HPDE6-E6E7 (cell line): ENCODE measurements at regions not wholly inside any gene's neighbourhood (a gene's known extent, or its start where the extent isn't known, plus 50 kb on each side); places are given as distances from the start of the nearest gene placed in this dataset.

Source experiments
- DNase-seq: peaks from one replicate; pipeline ENCODE4 v3.0.0; 2011; ENCODE audit warnings: missing footprints; ENCODE audit errors: extremely low spot score

DNA sequence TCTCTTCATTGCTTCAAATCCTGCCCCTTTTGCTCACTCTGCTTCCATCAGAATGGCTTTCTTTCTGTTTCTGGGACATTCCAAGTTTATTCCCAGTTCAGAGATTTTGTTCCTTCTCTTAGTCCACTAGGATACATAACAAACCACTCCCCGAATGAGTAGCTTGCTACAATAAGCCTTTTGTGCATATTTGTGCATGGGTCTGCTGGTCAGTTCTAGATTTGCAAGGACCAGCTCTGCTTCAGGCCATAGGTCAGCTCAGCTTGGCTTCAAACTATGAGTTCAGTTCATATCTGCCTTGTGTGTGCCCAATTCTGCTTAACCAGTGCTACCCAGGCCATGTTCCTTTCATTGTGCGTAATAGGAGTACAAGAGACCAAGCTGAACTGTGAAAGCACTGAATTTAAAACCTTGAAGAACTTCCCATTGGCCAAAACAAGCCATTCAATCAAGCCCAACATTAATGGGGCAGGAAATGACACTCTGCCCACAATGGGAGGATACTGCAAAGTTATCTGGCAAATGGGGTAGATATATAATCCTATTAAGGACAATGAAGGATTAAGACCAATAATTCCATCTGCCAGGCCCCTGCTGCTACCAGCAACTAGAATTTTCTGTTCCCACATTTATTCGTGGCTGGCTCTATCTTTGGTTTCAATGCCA, 328.8 kb downstream of the PRELID2 start:
- no peak for DNase-seq

DNA sequence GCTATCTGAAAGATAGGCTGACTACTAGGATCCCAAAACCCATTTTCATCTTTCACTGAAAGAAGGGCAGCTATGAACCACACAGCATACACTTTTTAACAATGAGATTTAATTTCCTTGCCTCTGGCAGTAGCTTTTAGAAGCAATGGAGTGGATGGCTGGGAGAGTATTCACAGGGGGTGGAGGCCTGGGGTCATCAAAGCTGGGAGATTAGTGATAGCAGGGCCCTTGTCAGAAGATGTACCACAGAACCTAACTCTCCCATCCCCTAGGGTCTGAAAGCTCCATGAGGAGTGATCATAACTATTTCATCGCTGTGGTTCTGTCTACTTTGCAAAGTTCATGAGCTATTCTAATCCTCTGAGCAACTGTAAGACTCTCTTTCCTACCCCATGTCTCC, 332.2 kb downstream of the PRELID2 start:
- DNase-seq, result no peak

DNA sequence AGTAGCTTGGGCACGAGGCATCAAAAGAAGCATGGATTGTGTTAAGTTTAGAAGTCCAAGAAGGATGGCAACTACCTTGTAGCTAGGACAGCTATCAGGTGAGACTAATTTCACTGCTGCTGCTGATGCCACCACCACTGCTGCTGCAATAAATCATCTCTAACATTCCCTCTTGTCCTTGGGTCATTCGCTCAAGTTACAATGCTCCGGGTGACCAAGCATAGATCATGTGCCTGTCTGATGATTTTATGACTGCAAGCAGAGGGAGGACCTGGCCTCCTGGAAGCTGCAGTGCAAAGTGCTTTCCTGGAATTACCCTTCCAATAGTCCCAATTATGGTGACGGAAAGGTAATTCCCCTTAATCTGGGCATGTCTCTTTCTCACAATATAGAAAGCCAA, 334.4 kb downstream of the PRELID2 start:
- DNase-seq, result no peak

DNA sequence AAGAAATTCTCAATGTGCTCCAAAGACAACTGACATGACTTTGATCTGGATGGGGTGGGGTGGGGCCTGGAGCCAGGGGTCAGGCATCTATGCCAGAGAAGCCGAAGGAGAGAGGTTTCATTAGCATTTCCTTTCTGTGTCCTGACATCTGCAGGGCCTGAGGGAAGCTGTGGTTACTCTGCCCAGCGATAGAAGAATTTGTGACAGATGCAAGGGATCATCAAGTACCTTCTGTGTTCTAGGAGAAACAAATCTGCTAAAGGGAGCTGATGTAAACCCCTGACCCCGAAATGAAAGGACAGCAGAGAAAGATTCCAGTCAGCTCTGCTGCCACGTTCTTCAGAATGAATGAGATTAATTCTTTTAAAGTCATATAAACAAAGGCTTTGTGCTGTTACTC, 335.7 kb downstream of the PRELID2 start:
- no peak for DNase-seq

DNA sequence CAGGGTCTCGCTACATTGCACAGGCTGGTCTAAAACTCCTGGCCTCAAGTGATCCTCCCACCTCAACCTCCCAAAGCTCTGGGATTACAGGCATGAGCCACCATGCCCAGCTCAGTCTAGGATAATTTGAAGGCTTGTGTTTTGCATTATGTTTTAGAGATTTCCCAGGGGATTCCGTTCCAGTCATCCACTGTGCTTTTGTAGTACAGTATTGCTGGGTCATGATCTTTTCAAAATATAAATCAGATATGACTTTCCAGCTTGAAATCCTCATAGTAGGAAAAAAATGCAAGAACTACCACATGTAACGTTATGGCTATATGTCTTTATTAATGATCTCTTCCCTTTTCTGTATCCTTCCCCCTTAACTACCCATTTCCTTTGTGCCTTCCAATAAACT, 338.1 kb downstream of the PRELID2 start:
- DNase-seq, result no peak

DNA sequence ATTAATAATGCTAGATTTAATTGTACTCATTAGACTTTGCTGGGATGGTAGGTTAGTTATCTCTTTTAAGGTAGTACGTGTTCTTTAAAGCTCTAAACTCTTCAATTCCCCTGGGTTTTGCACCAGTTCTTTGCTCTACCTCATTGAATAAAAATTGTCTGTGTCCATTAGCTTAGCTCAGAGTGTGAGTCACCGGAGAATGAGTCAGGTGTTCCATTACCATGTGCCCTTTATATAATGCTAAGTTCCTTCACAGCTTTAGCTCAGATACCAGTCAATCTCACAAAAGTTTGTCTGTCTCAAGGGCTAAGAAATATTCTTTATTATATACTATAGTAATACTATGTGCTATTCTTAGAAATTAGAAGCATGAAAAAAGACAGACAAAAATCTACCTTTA, 339.4 kb downstream of the PRELID2 start:
- peak; percentile 59 for DNase-seq

DNA sequence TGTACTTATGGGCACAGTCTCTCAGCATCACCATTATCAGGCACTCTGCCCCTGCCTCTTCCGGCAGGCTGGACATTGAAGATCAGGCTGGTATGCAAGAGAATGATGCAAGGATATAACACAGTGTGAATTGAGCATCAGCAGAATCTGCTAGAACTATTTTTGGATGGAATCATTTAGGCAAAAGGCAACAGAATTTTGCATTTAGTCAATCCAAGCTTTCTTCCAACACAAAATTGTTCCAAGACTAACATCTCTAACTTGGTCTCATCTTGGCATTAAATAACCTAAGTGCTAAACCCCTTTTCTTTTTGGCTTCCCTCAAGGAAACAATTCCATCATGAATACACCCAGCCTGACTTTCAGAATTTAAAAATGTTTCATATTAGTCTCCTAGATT, 339.9 kb downstream of the PRELID2 start:
- no peak for DNase-seq

DNA sequence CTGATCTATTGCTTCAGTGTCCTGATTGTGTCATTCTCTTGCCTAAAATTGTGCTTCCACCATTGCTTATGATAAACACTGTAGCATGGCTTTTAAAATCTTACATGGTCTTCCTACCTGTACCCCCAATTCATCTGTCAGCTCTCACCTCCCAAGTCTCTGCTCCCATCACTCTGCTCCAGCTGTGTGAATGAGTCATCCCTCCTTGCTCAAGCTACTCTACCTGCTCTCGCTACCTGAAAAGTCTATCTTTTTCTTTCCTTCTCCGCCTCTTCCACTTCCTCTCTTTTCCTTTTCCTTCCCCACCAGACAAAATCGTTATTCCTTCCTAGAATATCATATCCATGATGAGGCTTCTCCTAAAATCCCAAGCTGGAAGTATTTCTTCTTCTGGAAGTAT, 341.7 kb downstream of the PRELID2 start:
- no peak for DNase-seq

DNA sequence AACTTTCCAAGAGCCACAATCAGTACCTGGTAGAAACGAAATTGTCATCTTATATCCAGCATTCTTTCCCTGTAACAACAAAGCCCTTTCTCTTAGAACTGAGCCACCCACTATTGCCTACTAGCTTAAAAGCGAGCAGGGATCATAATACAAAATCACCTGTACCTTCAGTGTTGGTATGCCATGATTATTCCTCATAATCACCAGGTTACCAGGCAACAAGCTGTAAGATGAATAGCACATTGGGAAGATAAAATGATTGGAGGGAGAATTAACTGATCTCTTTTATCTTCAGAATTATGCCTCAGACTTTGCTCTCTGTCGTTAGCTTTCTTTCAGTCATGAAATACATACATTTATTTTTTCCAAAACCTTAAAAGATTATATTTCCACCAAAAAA, 345.6 kb downstream of the PRELID2 start:
- no peak for DNase-seq

DNA sequence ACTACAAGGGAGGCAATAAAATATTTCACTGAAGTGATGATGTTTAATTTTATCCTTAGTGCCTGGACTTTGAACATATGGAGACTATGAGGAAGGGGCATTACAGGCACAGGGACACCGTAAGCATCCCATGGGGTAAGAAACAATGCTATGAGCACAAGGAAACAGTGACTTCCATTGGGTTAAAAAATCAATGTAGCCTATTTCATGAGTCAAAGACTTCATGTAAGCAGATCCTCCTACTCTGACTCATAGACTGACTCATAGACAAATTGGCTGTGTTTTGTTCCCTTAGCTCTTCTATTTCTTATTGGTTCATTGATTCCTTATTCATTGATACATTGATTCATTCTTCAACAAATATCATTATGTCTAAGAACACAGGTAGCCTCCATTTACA, 351.0 kb downstream of the PRELID2 start:
- peak; percentile 61 for DNase-seq

DNA sequence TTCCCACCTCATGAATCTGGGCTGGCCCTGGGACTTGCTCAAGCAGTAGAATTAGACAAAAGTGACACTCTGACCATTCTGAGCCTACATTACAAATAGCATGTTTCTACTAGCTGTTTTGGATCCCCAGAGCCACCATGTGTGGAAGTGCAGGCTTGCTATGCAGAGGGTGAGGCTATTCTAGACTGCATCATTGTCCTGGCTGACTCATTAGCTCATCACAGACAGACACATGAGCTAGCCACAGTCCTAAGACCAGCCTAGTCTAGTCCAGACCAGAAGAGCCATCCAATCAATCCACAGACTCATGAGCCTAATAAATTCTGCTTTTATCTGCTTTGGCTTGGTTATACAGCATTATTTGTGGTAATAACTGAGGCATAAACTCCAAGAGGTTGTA, 351.9 kb downstream of the PRELID2 start:
- DNase-seq, result peak; percentile 45

DNA sequence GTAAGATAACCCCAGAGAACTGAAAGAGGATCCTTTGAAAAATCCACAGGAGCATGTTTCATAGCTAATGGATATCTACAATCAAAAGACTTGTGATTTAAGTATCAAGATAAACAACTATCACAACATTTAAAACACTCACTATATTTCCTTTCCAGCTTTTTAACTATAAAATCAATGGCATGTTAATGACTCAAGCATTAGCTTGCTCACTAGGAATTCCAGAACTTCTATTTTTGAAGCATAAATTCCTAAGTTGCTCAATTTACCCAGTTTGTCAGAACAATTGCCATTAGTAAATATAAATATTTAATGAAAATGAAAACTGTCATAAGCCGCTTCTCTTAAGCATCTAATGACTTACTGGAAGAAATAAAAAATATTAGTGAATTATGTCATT, 355.3 kb downstream of the PRELID2 start:
- DNase-seq, result no peak

DNA sequence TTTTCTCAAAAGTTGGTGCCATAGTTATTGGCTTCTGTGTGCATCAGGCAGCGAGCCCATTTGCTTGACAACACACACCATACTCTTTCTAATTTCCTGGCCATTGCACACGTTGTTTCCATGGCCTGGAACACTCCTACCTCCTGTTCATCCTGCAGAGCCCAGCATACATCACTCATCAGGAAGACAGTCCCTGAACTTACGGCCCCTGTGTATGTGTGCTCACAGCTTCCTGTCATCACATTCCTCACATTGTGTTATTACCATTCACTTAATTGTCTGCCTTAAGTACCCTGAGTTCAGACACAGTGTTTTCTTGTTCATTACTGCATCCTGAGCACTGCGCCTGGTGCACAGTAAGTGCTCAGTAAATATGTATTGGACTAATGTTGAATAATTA, 355.9 kb downstream of the PRELID2 start:
- DNase-seq, result no peak

DNA sequence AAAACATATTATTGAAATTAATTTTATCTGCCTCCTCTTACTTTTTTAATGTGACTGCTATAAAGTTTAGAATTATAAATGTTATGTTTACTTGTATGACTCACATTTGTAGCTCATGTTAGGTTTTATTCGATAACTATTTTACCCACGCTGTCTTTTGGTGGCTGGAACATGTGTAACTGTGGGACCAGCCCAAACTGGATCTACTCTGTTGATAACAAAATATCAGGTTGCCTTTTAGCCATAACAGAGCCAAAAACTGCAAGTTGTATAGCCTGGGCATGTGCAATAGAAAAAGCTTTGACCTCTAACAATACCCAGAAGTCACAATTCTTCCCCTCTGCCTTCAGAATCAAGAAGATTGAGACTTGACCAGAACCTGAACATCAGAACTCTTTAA, 356.5 kb downstream of the PRELID2 start:
- no peak for DNase-seq

DNA sequence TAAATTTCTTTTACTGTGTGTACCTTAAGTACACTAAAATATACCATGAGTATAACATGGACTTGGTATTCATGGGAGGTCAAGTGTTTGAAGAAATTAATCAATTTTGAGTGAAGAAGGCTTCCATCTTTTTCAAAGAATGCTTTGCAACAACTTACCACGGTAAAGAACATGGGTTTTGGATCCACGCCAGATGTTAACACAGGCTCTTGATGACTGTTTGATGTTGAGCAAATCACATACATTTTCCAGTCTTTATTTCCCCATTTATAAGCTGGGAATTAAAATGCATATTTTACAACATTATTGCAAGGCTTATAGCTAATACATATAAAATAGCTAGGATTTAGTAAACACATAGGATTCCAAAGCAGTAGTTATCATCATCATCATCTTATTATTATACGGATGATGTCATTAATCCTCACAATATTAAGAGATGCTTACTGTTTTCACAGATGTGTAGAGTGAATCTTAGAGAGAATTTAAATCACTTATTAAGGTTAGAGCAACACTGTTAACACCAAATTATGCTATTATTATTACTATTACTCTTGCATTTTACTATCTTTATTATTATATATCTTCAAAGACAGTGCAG, 362.0 kb downstream of the PRELID2 start:
- no peak for DNase-seq

DNA sequence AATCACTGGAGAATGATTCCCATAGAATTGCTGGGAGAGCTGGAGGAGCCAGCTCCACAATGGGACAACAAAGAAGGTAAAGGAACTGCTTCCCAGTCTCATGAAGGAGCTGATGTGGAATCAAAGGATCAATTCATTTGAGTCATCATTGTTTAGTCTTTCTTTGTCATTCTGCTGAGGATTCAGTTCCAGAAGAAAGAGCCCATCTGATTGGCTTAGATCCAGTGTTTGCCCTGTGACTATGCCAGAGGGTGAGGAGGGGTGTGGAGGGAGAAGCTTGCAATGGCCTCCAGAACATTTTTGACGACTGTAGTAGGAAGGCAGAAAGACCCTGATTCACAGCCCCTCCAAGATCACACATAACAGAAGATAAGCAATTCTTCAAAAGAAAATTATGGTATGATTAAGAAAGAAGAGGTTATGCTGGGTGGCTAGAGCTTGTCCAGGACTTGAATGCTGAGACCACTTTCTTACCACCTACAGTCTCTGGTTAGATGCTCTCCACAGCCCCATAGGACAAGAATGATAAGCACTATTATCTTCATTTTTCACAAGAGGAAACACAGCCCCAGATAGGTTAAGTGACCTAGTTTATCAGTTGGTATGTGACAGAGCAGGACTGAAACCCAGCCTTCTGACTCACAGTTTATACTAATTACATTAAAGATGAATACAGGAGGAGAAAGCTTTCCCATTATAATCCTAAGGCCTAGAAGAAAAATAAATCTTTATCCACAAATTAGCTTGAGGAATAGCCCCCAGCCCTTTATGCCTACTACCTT, 363.1 kb downstream of the PRELID2 start:
- DNase-seq, result no peak

DNA sequence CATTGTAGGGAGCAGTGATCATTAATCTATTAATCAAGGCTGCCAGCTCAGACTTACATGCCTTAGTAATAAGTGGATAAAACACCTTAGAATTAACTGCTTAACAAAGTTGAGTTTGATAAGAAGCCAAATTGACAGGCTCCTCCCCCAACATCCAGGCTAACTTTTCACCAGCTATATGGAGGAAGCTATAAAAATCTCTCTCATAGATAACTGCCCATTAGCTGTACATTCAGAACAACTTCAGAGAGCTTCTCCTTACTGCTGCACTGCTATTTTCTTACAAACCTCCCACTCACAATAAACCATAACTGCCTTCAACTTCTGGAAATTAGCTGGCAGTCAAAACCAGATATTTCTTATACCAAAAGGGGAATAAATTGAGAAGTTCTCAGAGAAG, 364.1 kb downstream of the PRELID2 start:
- DNase-seq, result no peak

DNA sequence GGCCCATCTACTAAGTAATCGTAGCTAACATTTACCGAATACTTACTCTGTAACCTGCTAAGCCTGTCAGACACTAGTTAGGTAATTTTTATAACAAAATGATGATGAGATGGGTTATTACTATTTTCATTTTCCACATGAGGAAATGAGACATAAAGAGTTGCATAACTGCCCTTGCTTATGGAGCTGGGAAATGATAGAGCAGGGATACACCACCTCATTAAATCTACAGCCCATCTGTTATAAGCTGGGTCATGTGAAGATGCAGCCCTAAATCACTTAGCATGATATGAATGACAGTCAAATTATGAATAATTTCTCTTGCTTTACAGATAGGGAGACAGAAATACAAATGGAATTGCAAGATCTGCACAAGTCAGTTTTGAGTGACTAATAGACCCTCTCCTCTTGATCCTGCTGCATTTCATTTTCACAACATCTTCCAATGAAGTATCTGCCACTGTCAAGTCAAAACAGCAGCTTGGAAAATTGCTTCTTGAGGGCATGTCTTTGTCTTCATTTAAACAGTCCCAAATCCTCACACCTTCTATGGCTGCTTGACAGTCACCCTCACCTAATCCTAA, 364.7 kb downstream of the PRELID2 start:
- no peak for DNase-seq

DNA sequence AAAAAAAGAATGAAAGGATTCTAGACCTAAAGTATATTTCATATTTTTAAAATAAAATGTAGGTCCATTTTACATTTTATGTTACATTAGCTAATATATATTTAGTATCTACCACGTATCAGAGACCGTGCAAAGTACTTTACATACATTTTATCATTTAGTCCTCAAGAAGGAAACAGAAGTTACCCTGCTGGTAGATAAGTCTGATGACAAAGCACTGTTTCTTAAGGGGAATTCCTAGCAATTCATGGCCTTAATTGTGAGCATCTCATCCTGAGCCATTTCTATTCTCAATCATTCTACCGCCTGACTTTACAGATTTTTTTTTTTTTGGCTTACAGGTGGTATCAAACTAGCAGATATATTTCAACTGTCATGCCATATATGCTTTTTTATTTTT, 367.7 kb downstream of the PRELID2 start:
- DNase-seq, result no peak

DNA sequence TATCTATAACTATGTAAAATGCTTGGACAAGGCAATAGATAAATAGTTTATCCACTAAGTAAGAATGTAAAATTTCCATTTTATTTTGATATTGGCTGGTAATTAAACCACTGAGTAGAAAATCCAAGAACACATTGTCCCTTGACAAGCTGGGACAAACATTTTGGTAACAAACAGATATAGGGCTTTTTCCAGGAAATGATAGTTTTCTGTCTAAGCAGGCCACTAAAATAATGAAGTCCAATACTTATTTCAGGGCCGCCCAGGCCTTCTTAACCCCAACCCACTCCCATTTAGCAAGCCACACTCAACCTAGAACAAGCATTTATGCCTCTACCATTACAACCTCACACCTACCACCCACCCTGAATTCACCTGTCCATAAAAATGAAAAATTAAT, 368.6 kb downstream of the PRELID2 start:
- no peak for DNase-seq

DNA sequence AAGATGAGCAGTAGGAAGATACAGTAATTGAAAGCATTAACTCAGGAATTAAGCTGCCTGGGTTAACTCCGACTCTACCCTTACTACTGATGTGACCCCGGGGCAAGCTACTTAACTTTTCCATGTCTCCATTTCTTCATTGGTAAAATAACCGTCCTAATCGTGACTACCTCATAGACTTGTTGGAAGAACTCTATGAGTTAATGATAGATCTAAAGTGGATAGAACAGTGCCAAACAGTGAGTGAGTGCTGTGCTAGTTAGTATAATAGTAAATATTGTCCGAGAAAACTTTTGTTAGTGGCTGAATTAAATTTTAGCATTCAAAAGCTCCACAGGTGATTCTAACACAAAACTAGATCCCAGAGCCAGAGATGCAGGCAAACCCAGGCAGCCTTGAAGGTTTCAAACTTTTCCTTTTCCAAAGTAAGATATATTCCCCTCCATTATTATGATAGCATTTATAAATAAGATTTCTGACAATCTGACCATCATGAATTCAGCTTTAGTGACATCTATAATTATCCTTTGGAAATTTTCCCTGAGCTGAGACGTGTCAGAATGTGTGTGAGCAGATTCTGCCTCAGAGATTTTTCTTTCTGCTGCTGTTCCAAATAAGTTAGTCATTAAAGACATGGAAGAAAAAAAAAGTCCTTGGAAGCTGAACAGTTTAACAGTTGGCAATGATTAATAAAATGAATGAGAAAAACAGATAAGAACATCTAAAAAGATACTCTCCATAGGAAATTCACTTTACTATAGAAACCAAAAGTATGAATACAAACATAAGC, 369.5 kb downstream of the PRELID2 start:
- DNase-seq, result no peak

DNA sequence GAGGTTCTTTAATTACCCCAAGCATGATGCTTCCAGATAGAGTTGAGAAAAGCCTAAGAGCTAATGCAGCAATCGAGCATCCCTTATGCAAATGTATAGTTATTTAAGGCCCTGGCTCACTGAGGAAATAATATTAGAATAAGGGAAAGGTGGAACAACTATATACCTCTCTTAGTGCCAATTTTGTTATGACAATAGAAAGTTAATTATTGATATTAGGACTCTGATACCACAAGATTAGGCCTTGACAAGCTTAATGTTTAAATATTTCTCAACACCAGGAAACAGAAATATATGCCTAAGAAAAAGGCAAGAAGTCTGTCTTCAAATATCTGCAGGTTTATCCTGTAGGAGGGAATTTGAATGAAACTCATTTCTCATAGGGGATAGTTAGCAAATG, 371.0 kb downstream of the PRELID2 start:
- DNase-seq, result no peak
